Activated T-cell treated with anti-CD3 and anti-CD28 coated beads, Interleukin-2, amount 50 U/mL, for 1 hour (primary cell): ENCODE measurements at regions not wholly inside any gene's neighbourhood (a gene's known extent, or its start where the extent isn't known, plus 50 kb on each side); places are given as distances from the start of the nearest gene placed in this dataset.
"Not testable (repeated sequence)": the region's sequence is repeated elsewhere in the genome, so short reads cannot be mapped to it uniquely, and the experiment has no call there.

Source experiments
- DNase-seq: peaks from one replicate; pipeline ENCODE4 v3.0.0-alpha.2; 2020

GRCh38 chr5:175344331-175345195, 99.4 kb downstream of the DRD1 start:
- DNase-seq: no peak

DNA sequence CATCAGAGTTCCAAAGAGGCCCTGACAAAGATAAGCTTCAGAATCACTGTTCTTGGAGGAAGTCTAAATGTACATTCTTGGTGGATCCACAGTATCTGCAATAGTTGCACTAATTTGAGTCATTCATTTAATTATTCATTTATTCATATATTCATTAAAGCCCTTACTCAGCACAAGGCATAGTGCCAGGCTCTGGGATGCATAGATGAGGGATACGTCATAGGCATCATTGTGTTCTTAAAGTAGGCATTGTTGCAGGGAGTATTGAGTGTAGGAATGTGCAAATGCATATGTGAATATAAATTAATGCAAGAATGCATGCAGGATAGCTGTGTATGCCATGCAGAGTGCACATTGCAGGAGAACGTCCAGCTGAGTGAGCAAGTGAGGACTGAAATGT, 100.7 kb downstream of the DRD1 start:
- DNase-seq: no peak

GRCh38 chr5:175340180-175340579, 103.8 kb downstream of the DRD1 start:
- no peak for DNase-seq

GRCh38 chr5:175337680-175338079, 106.3 kb downstream of the DRD1 start:
- DNase-seq: no peak

- no peak for DNase-seq
Observed at GRCh38 chr5:175336781-175337180, 107.2 kb downstream of the DRD1 start.

- DNase-seq: no peak
Observed at GRCh38 chr5:175335691-175336090, 108.3 kb downstream of the DRD1 start.

- not testable (repeated sequence) for DNase-seq
Observed at GRCh38 chr5:175331173-175332036, 112.6 kb downstream of the DRD1 start.

DNA sequence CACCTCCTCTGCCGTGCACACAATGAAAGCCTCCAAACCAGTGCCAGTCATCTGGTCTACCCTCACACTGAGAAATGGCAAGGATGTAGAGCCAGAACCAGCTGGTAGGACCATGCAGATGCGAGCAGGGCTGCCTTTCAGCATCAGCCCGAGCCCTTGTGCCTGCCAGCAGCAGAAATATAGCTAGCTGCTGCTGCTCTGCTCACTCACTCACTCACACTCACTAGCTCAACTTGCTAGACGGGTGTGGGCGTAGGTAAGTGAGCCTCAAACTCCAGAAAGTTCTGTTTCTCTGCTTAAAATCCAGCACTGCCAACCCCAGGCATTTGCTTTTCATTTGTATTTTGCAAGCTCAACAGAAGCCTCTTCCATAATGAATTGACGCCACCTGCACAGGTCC, 114.0 kb downstream of the DRD1 start:
- no peak for DNase-seq

GRCh38 chr5:175328687-175329086, 115.3 kb downstream of the DRD1 start:
- no peak for DNase-seq

DNA sequence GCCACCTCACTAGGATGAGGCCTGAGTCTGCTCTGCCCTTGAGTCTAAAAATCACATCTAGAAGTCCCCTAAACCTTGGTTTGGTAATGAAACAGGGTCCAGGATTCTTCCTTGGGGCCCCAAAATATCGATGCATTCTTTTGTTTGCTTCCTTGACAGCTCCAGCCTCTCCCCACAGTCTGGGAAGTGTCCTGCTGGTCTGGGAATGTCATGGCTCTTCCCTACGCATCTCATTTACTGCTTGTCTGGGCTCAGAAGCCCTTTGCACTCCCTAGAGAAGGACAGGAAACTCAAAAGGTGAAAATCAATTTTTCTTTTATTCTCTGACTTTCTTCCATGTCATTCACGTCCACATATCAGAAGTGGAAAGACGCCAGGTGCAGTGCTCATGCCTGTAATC, 115.8 kb downstream of the DRD1 start:
- DNase-seq: no peak

GRCh38 chr5:175325681-175326080, 118.3 kb downstream of the DRD1 start:
- DNase-seq: no peak

- no peak for DNase-seq
Observed at GRCh38 chr5:175321927-175322532, 122.0 kb downstream of the DRD1 start.

DNA sequence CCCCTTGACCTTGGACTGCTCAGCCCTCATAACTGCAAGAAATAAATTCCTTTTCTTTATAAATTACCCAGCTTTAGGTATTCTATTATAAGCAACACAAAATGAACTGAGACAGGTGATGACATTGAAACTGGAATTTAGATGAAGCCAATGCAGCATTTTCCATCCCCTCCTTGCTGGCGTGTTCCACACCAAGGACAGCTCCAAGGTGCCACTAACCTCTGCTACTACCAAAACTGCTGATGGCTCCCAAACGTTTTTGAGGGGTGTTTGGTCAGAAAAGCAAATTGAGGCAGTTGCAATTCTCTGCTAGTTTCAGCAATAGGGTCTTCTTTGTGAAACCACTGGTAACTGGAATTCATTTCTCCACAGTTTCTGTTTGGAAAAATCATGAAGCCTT, 124.8 kb downstream of the DRD1 start:
- no peak for DNase-seq

DNA sequence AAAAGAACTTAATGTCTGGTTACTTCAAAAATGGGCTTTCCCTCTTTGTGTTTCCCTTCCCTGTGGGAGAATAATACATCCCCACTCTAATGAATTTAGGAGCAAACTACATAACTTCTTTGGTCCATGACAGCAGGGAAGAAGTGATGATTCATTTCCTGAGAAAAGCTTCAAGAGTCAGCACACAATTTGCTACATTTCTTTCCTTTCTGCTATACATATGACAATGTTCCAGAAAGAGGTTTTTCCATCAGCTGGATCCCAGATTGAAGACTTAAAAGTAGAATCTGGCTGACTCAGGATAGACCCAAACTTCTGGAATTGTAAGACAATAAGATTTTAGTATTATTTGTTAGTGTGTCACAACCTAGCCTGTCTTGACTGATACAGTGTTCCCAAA, 126.1 kb downstream of the DRD1 start:
- DNase-seq: no peak

DNA sequence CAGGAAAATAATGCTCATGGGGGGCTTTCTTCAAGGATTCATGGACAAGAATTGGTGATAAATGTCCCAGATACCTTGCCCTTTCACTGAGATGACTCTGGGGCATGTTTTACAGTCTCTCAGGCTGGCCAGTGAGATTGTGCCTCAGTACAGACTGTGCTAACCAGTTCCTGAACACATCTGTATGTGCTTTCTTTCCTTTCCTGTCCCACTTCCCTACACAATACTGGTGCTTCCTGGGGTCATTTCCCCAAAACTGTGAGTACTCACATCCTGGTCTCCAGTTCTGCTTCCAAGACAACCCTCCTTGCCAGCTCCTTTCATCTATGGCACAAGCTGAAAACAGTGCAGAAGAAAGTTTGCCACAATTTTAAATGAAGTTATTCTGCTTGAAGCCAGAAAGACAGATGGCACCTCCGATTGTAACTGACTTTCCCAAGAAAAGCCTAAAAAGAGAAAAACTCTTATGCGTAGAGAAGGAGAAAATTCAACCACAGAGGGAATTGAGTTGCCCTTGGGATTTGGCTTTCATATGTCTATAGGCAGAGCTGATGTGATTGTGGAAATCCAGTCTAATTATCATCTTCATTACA, 134.7 kb downstream of the DRD1 start:
- no peak for DNase-seq

DNA sequence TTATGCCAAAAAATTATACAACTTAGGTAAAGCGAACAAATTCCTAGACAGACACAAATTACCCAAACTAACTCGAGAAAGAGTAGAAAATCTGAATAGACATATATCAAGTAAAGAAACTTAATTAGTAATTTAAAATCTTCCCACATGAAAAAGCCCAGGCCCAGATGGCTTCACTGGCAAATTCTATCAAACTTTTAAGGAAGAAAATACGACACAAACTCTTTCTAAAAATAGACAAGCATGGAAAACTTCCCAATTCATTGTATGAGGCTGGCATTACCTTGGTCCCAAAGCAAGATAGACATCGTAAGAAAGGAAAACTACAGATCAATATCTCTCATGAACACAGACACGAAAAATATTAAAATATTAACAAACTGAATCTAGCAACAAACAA, 135.3 kb downstream of the DRD1 start:
- DNase-seq: no peak

GRCh38 chr5:175306381-175306780, 137.6 kb downstream of the DRD1 start:
- no peak for DNase-seq

GRCh38 chr5:175305251-175305650, 138.7 kb downstream of the DRD1 start:
- no peak for DNase-seq

- no peak for DNase-seq
Observed at GRCh38 chr5:175290379-175290778, 153.6 kb downstream of the DRD1 start.

GRCh38 chr5:175288048-175288621, 155.8 kb downstream of the DRD1 start:
- no peak for DNase-seq

DNA sequence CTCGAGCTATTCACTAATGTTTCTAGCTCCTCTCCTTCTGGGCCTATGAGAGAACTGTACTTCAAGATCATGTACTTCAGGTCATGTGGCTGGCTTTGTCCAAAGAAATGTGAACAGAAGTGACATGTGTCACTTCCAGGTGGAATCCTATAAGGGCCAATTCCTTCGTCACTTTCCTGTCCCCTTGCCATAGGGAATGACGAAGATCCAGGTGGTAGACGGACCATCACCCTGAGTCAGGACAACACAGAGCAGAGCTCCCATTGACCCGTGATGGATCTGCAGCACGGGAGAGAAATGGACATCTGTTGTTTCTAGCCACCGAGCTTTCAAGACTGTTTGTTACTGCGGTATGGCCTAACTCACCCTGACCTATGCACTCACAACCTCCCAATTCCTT, 157.0 kb downstream of the DRD1 start:
- DNase-seq: no peak

GRCh38 chr5:175285261-175285660, 158.7 kb downstream of the DRD1 start:
- no peak for DNase-seq

- no peak for DNase-seq
Observed at GRCh38 chr5:175284806-175285205, 159.2 kb downstream of the DRD1 start.
